ENCODE measurements at regions not wholly inside any gene's neighbourhood (a gene's known extent, or its start where the extent isn't known, plus 50 kb on each side); places are given as distances from the start of the nearest gene placed in this dataset.
A peak's percentile ranks its signal among the peaks of the same experiment; 100 is the strongest.

GRCh38 chr22:47609653-47610052 lies 847.2 kb downstream of the TBC1D22A start:
- peaks cover 7% of the 10 kb centered on the region for H3K27me3 Mint-ChIP-seq (ENCODE audit: low read depth)
- no peaks in the 10 kb centered on the region for H3K36me3 Mint-ChIP-seq (ENCODE audit: low read depth)
- no peaks in the 10 kb centered on the region for H3K4me1 Mint-ChIP-seq
- no peaks in the 10 kb centered on the region for H3K9me3 Mint-ChIP-seq
- H3K4me3 Mint-ChIP-seq = no peak overlapping the region
- no peak for TF ChIP-seq CTCF (conservative IDR thresholded peaks at IDR 0.05)
- H3K27ac Mint-ChIP-seq (ENCODE audit: unreplicated experiment) = no peak overlapping the region
- no peak for DNase-seq (ENCODE audit: low read depth, low spot score)

GRCh38 chr22:47608421-47608820 lies 846.0 kb downstream of the TBC1D22A start:
- no peak for DNase-seq (ENCODE audit: low read depth, low spot score)
- no peak overlapping the region for H3K27ac Mint-ChIP-seq (ENCODE audit: unreplicated experiment)
- no peaks in the 10 kb centered on the region for H3K9me3 Mint-ChIP-seq
- H3K4me1 Mint-ChIP-seq = no peaks in the 10 kb centered on the region
- H3K4me3 Mint-ChIP-seq = no peak overlapping the region
- peaks cover 9% of the 10 kb centered on the region for H3K27me3 Mint-ChIP-seq (ENCODE audit: low read depth)
- TF ChIP-seq CTCF (conservative IDR thresholded peaks at IDR 0.05) = no peak
- no peaks in the 10 kb centered on the region for H3K36me3 Mint-ChIP-seq (ENCODE audit: low read depth)

- no peak overlapping the region for H3K27ac Mint-ChIP-seq (ENCODE audit: unreplicated experiment)
- H3K4me3 Mint-ChIP-seq = no peak overlapping the region
- peaks cover 9% of the 10 kb centered on the region for H3K27me3 Mint-ChIP-seq (ENCODE audit: low read depth)
- no peak for TF ChIP-seq CTCF (conservative IDR thresholded peaks at IDR 0.05)
- no peaks in the 10 kb centered on the region for H3K36me3 Mint-ChIP-seq (ENCODE audit: low read depth)
- DNase-seq (ENCODE audit: low read depth, low spot score) = no peak
- no peaks in the 10 kb centered on the region for H3K4me1 Mint-ChIP-seq
- no peaks in the 10 kb centered on the region for H3K9me3 Mint-ChIP-seq
These were observed 845.0 kb downstream of the TBC1D22A start for GRCh38 chr22:47607486-47607885.

GRCh38 chr22:47606426-47606825 lies 844.0 kb downstream of the TBC1D22A start:
- Mint-ChIP-seq H3K36me3 (ENCODE audit: low read depth) (no peaks in the 10 kb centered on the region), H3K27me3 (ENCODE audit: low read depth) (peaks cover 11% of the 10 kb centered on the region), H3K9me3 (no peaks in the 10 kb centered on the region), H3K27ac (ENCODE audit: unreplicated experiment) (no peak overlapping the region), H3K4me1 (no peaks in the 10 kb centered on the region), H3K4me3 (no peak overlapping the region)
- no peak for DNase-seq (ENCODE audit: low read depth, low spot score)
- no peak for TF ChIP-seq CTCF (conservative IDR thresholded peaks at IDR 0.05)

GRCh38 chr22:47605886-47606285 lies 843.4 kb downstream of the TBC1D22A start:
- no peak for TF ChIP-seq CTCF (conservative IDR thresholded peaks at IDR 0.05)
- DNase-seq (ENCODE audit: low read depth, low spot score) = no peak
- H3K27ac Mint-ChIP-seq (ENCODE audit: unreplicated experiment) = peak overlapping the region; percentile 93
- H3K4me3 Mint-ChIP-seq = no peak overlapping the region
- no peaks in the 10 kb centered on the region for H3K9me3 Mint-ChIP-seq
- H3K27me3 Mint-ChIP-seq (ENCODE audit: low read depth) = peaks cover 14% of the 10 kb centered on the region
- peaks cover 4% of the 10 kb centered on the region for H3K4me1 Mint-ChIP-seq
- H3K36me3 Mint-ChIP-seq (ENCODE audit: low read depth) = no peaks in the 10 kb centered on the region

GRCh38 chr22:47605441-47605840 lies 843.0 kb downstream of the TBC1D22A start:
- no peaks in the 10 kb centered on the region for H3K9me3 Mint-ChIP-seq
- DNase-seq (ENCODE audit: low read depth, low spot score) = no peak
- peak overlapping the region; percentile 93 for H3K27ac Mint-ChIP-seq (ENCODE audit: unreplicated experiment)
- H3K4me3 Mint-ChIP-seq = no peak overlapping the region
- peaks cover 4% of the 10 kb centered on the region for H3K4me1 Mint-ChIP-seq
- H3K36me3 Mint-ChIP-seq (ENCODE audit: low read depth) = no peaks in the 10 kb centered on the region
- H3K27me3 Mint-ChIP-seq (ENCODE audit: low read depth) = peaks cover 14% of the 10 kb centered on the region
- no peak for TF ChIP-seq CTCF (conservative IDR thresholded peaks at IDR 0.05)

Data from neural crest cell (in vitro differentiated cells).